VCaP (cell line): ENCODE measurements at regions not wholly inside any gene's neighbourhood (a gene's known extent, or its start where the extent isn't known, plus 50 kb on each side); places are given as distances from the start of the nearest gene placed in this dataset.

ENCODE experiments used
- H3K27ac ChIP-seq: fragments of 450-650 bp; 2 replicates; pipeline ENCODE4 v1.5.1; 2017
- TF ChIP-seq, protein P1 (sequence below): fragments of 450-650 bp; conservative IDR thresholded peaks from 2 replicates; pipeline ENCODE4 v1.5.1; 2017; ENCODE audit warnings: mild to moderate bottlenecking, moderate library complexity

DNA sequence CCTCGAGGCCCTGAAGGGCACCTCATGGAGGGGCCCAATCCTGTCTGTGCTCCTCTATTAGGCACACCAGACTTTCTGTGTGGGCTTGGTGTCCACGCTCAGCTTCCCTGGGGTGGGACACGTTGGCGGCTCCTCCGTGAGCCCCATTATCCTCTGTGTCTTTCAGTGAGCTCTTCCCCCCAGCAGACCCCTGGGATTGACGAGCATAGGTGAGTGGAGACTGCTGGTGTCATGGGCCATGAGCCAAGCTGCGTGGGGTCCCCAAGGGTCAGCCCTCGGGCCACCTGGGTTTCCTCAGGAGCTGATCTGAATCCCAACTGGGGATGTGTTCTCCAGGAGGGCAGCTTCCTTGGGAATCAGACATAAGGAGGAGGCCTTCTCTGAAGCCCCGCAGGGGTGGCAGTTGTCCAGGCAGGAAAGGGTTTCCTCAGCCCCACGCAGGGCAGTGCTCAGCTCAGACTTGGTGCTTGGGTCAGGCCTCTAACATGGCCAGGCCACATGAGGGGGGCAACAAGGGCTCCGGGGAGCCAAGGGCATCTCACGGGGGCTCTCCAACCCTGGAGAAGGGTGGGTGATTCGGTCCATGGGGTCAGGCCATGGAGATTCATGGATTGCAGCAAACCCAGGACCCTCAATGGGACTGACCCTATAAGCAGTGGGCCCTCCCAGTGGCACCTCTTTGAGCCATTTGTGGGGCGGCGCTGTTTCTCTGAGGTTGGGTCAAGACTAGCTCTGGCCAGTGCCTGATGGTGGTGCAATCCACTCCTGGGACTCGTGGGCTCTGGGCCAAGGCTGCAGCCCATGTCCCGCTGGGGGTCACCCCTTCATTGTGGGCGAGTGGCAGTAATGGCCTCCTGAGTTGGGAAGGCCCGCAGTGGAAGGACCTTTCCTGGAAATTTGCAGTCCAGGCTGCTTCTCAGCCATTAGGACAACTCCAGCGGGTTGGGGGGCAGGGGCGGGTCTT lies 222.5 kb downstream of the SNRPN start:
- H3K27ac ChIP-seq = no peak overlapping the region
- TF ChIP-seq, protein P1, sequence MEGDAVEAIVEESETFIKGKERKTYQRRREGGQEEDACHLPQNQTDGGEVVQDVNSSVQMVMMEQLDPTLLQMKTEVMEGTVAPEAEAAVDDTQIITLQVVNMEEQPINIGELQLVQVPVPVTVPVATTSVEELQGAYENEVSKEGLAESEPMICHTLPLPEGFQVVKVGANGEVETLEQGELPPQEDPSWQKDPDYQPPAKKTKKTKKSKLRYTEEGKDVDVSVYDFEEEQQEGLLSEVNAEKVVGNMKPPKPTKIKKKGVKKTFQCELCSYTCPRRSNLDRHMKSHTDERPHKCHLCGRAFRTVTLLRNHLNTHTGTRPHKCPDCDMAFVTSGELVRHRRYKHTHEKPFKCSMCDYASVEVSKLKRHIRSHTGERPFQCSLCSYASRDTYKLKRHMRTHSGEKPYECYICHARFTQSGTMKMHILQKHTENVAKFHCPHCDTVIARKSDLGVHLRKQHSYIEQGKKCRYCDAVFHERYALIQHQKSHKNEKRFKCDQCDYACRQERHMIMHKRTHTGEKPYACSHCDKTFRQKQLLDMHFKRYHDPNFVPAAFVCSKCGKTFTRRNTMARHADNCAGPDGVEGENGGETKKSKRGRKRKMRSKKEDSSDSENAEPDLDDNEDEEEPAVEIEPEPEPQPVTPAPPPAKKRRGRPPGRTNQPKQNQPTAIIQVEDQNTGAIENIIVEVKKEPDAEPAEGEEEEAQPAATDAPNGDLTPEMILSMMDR = no peak

DNA sequence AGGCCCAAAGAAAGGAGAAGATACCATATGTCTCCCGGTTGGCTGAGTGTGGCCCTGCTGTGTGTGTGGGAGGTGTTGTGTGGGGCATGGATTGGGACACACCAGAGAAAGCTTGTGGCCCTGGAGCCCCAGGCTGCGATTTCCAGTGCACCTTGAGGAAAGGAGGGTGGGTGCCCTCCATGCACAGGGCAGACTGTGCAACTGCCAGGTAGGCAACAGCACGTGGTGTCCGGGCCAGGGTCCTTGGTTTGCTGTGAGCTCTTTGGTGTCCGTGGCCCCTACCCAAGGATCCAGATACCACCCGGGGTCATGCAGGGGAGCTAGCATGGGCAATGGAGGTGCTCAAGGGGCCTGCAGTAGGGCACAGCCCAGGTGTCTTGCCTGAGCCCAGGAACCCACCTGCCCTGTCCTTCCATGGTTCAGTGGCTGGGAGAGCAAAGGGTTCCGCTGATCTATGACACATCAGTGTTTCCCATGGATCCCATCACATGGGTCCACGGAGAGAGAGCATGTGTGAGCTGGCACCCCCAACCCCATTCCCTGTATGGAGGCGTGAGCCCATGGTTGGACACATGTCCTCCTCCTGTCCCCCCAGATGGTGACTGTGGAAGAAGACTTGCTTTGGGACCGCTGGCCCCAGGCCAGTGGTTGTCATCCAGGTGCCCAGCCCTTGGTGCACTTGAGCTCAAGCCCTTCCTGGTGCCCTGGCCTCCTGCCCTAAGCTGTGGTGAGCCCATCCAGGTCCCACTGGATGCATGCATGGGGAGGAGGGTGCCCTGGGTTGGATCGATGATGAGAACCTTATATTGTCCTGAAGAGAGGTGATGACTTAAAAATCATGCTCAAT lies 223.4 kb downstream of the SNRPN start:
- TF ChIP-seq, protein P1 = no peak
- H3K27ac ChIP-seq = no peak overlapping the region

DNA sequence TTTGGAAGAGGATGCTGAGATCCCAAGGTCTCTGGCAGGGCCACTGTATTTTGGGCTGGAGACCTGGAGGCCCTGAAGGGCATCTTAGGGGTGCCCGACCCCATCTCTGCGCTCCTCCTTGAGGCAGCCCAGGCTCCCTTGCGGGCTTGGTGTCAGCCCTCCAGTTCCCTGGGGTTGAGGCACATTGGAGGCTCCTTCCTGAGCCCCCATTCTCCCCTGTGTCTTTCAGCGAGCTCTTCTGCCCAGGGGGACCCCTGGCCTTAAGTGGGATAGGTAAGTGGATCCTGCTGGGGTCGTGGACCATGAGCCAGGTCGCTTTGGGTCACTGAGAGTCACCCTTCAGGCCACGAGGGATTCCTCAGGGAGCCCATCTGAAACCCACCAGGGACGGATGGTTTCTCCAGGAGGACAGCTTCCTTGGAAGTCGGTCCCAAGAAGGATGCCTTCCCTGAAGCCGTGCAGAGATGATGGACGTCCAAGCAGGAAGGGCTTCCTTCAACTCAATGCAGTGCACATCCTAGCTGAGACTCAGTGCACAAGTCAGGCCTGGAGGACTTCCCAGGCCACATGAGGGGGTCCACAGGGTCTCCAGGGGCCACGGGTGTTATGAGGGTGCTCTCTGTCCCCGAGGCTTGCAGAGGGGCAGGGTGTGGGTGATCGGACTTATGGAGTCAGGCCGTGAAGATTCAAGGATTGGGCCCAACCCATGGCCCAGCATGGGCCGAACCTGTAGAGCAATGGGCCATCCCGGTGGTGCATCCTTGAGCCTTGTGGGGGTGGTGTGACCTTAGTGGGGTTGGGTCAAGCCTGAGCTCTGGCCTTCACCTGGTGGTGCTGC lies 224.3 kb downstream of the SNRPN start:
- H3K27ac ChIP-seq = no peak overlapping the region
- TF ChIP-seq, protein P1 = no peak

DNA sequence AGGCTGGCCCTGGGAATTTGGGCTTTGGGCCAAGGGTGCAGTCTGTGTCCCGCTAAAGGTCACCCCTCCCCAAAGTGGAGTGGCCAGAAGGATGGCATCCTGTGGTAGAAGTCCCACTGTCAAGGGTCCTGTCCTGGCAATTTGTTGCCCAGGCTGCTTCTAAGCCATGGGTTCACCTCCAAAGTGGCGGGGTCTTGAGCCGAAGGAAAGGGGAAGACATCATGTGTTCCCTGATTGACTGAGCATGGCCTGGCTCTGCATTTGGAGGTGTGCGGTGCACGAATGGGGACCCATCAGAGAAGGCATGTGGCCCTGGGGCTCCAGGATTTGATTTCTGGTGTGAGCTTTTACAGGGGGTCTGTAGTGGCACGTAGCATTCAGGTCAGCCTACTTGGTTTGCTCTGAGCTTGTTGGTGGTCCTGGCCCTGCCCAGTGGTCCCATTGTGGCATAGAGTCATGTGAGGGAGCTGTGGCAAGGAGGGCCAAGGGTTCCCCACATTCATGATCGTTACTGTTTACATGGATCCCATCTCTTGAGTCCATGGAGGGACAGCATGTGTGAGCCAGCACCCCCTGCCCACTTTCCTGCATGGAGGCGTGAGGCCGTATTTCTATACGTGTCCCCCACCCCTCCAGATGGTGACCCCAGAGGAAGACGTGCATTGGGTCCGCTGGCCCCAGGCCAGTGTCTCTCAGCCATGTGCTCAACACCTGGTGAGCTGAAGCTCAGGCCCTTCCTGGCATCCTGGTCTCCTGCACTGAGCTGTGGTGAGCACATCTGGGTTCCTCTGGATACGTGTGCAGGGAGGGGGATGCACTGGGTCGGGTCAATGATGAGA lies 225.1 kb downstream of the SNRPN start:
- TF ChIP-seq, protein P1 = no peak
- no peak overlapping the region for H3K27ac ChIP-seq

DNA sequence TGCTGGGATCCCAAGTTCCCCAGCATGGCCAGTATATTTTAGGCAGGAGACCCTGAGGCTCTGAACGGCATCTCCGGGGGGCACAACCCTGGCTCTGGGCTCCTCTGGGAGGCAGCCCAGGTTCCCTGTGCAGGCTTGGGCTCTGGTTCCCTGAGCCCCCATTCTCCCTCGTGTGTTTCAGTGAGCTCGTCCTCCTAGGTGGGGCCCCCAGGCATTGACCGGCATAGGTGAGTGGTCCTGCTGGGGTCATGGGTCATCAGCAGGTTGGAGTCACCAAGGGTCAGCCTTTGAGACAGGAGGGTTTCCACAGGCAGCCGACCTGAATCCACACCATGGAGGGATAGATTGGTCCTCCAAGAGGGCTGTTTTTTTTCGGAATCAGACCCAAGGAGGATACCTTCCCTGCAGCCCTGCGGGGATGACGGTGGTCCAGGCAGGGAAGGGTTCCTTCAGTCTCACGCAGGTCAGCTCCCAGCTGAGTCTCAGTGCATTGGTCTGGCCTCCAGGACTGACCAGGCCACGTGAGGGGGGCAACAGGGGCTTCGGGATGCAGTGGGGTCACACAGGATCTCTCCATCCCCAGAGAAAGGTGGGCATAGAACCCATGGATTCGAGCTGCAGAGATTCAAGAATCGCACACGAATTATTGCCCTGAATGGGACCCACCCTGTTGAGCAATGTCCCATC lies 226.0 kb downstream of the SNRPN start:
- TF ChIP-seq, protein P1 = no peak
- H3K27ac ChIP-seq = no peak overlapping the region
